Sigmoid colon (tissue), 4 donors: ENCODE measurements at regions not wholly inside any gene's neighbourhood (a gene's known extent, or its start where the extent isn't known, plus 50 kb on each side); places are given as distances from the start of the nearest gene placed in this dataset.

Source experiments
- CTCF ChIP-seq, 4 experiments: fragments of 450-650 bp in 3 of 4; fragments of 200-600 bp in 1 of 4; IDR thresholded peaks; one replicate each; pipeline ENCODE4 v1.5.1; 2016 to 2019; ENCODE audit warnings: antibody characterized with exemption in 4 of 4, mild to moderate bottlenecking in 3 of 4, moderate library complexity in 2 of 4
- POLR2A ChIP-seq, 2 donors: fragments of 450-650 bp; IDR thresholded peaks; one replicate each; pipeline ENCODE4 v1.6.1; 2016; ENCODE audit warnings: antibody characterized with exemption in 2 of 2, mild to moderate bottlenecking in 2 of 2, moderate library complexity in 2 of 2
- POLR2AphosphoS5 ChIP-seq, 4 donors: sonication (generic); formaldehyde crosslinking; IDR thresholded peaks; one replicate each; pipeline ENCODE4 v1.6.1; 2017; ENCODE audit warnings: antibody characterized with exemption in 4 of 4

GRCh38 chr13:73531014-73531413, 472.2 kb downstream of the KLF5 start:
- TF ChIP-seq CTCF (IDR thresholded peaks at IDR 0.05), result no peak
- TF ChIP-seq POLR2AphosphoS5 (IDR thresholded peaks at IDR 0.05), result no peak
- no peak for TF ChIP-seq POLR2A (IDR thresholded peaks at IDR 0.05)
